Fibroblast of the aortic adventitia (primary cell): ENCODE measurements at regions not wholly inside any gene's neighbourhood (a gene's known extent, or its start where the extent isn't known, plus 50 kb on each side); places are given as distances from the start of the nearest gene placed in this dataset.

Experiments
- DNase-seq: peaks from one replicate; pipeline ENCODE4 v3.0.0-alpha.2; 2010; ENCODE audit warnings: low read depth
- H3K4me3 ChIP-seq: 2 replicates; pipeline ENCODE4 v1.5.1; 2011; ENCODE audit warnings: low read depth, mild to moderate bottlenecking, control low read depth, low read length, moderate library complexity
- CTCF ChIP-seq: IDR thresholded peaks from 2 replicates; pipeline ENCODE4 v1.5.1; 2011; ENCODE audit warnings: mild to moderate bottlenecking, low read length, control low read depth, inconsistent platforms; ENCODE audit not compliant: insufficient read depth

DNA sequence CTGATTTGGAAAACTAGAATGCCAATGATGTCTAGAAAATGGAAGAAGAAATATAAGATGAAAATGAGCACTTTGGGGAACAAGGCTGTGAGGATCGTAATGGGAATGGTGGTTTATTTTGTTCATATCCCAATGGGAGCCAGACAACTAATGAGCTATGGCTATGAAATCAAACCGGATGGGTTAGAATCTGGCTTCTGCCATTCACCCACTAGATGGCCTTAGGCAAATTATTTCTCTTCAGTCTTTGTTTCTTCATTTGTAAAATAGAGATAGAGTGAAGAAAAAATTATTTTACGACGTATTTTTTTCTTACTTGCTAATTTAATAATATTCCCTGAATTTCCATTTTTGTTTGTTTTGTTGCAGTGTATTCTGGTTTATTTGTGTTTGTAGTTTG lies 572.1 kb upstream of the IGFBP3 start:
- DNase-seq, result no peak
- TF ChIP-seq CTCF, result no peak
- no peak overlapping the region for H3K4me3 ChIP-seq

GRCh38 chr7:46492466-46492865 lies 571.4 kb upstream of the IGFBP3 start:
- H3K4me3 ChIP-seq, result no peak overlapping the region
- no peak for DNase-seq
- TF ChIP-seq CTCF, result no peak

DNA sequence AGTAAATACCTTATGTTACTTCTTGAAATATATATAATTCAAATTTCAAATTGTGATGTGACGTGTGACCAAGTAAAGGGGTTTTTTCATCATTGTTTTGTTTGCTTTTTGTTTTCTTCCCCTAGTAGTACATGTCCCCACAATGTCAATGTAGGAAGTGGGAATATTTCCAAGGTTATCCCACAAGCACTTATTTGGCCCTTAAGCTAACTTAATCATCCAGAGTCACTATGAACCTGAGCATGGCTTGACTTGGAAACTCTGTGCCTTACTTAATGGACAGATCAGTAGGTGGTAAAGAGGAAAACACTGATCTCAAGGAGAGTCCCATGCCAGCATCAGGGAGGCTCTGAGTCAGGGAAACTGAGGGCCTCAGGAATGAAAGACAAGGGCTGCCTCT lies 569.3 kb upstream of the IGFBP3 start:
- DNase-seq, result no peak
- no peak overlapping the region for H3K4me3 ChIP-seq
- no peak for TF ChIP-seq CTCF

GRCh38 chr7:46489106-46489505 lies 568.0 kb upstream of the IGFBP3 start:
- no peak overlapping the region for H3K4me3 ChIP-seq
- TF ChIP-seq CTCF, result no peak
- no peak for DNase-seq

DNA sequence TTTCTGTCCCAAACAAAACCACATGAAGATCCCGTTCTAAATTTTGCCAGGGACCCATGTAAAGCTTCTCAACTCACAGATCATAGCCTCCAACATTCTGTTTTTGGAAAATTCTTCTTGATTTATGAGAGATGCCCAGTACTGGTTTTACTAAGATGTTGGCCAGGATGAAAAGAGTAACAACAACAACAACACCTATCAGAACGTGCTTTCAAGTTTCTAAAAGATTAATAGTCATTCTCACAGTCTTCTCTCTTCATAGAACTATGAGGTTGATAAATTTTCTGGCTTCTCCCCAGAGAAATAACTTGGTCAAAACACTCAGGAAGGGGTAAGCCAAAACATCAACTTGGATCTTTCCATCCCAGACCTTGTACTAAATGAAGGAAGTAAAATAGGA lies 567.5 kb upstream of the IGFBP3 start:
- no peak overlapping the region for H3K4me3 ChIP-seq
- no peak for DNase-seq
- no peak for TF ChIP-seq CTCF

DNA sequence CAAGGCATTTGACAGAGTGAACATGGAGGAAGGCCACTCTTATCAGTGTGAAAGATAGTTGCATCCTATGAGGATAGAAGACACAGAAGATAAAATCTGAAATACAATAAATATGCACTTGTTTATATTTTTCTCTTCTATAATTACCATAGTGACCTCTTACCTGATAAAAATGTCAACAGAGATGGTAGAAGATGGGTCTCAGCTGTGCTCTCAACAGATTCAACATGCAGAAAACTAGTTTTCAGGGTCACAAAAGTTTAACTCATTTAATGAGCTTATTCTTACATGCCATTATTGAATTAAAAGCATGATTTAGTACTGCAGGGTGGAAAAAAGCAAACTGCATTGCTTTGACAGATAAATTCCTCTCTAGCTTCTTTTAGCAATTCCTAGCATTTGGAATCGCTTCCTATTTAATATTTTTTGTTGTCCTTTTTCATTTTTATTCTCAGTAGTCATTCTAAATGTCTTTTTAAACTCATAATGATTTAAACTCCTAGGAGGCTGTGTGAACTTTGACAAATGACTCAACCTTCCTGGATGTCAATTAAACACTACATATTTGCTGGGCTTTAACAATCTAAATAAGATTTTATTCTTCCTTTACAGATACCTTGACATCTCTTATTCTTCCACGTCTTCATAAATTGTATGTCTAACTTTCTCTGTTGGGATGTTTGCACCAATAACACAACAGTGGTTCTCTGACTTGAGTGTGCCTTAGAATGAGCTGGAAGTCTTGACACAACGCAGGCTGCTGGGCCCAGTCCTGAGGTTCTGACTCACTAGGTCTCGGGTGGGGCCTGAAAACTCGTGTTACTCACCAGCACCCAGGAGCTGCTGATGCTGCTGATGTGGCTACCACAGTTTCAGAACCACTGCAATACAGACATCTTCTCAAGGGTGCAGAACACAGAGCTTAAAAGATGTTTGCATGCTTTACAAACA lies 565.5 kb upstream of the IGFBP3 start:
- no peak overlapping the region for H3K4me3 ChIP-seq
- no peak for TF ChIP-seq CTCF
- DNase-seq, result peak; percentile 86
